ENCODE measurements at regions not wholly inside any gene's neighbourhood (a gene's known extent, or its start where the extent isn't known, plus 50 kb on each side); places are given as distances from the start of the nearest gene placed in this dataset.

- TF ChIP-seq CTCF (conservative IDR thresholded peaks at IDR 0.05; ENCODE audit: low read depth, low read length) (no peak), EZH2 (IDR thresholded peaks at IDR 0.05; ENCODE audit: low read length, unreplicated experiment) (no peak), EZH2phosphoT487 (IDR thresholded peaks at IDR 0.05; ENCODE audit: borderline replicate concordance, low read length) (no peak)
These were observed 359.8 kb downstream of the ATP23 start for GRCh38 chr12:58301038-58301729.
